ENCODE measurements at regions not wholly inside any gene's neighbourhood (a gene's known extent, or its start where the extent isn't known, plus 50 kb on each side); places are given as distances from the start of the nearest gene placed in this dataset.

- no peak for TF ChIP-seq MGA (IDR thresholded peaks at IDR 0.05)
- TF ChIP-seq POLR2AphosphoS2 (IDR thresholded peaks at IDR 0.05; ENCODE audit: low read length), result no peak
- TF ChIP-seq MAZ (CRISPR knock-in tag; conservative IDR thresholded peaks at IDR 0.05 in 1 of 2, IDR thresholded peaks at IDR 0.05 in 1 of 2), result no peak
- TF ChIP-seq, protein P1, sequence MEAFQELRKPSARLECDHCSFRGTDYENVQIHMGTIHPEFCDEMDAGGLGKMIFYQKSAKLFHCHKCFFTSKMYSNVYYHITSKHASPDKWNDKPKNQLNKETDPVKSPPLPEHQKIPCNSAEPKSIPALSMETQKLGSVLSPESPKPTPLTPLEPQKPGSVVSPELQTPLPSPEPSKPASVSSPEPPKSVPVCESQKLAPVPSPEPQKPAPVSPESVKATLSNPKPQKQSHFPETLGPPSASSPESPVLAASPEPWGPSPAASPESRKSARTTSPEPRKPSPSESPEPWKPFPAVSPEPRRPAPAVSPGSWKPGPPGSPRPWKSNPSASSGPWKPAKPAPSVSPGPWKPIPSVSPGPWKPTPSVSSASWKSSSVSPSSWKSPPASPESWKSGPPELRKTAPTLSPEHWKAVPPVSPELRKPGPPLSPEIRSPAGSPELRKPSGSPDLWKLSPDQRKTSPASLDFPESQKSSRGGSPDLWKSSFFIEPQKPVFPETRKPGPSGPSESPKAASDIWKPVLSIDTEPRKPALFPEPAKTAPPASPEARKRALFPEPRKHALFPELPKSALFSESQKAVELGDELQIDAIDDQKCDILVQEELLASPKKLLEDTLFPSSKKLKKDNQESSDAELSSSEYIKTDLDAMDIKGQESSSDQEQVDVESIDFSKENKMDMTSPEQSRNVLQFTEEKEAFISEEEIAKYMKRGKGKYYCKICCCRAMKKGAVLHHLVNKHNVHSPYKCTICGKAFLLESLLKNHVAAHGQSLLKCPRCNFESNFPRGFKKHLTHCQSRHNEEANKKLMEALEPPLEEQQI (IDR thresholded peaks at IDR 0.05), result no peak
- no peak for TF ChIP-seq ZNF696 (CRISPR knock-in tag; conservative IDR thresholded peaks at IDR 0.05)
These were observed 267.8 kb downstream of the UTP18 start (continued) for GRCh38 chr17:51528111-51528510.
